PC-9 (cell line): ENCODE measurements at regions not wholly inside any gene's neighbourhood (a gene's known extent, or its start where the extent isn't known, plus 50 kb on each side); places are given as distances from the start of the nearest gene placed in this dataset.
"Not testable (repeated sequence)": the region's sequence is repeated elsewhere in the genome, so short reads cannot be mapped to it uniquely, and the experiment has no call there.

Experiments used
- BruUV-seq: library from RNA; stranded (reverse); fragments of 400-500 nt; replicated peaks from 2 replicates; lab custom pipeline; 2021; lab: Mats Ljungman, UMichigan
- CTCF ChIA-PET: fragments of 300-600 bp; sonication (Branson Sonifier 250); formaldehyde crosslinking; loops from one replicate; lab custom pipeline; 2022; ENCODE audit warnings: antibody characterized with exemption; lab: Charles Lee
- POLR2A ChIA-PET: fragments of 300-600 bp; sonication (Branson Sonifier 250); formaldehyde crosslinking; loops from one replicate; lab custom pipeline; 2022; ENCODE audit warnings: antibody characterized with exemption; ENCODE audit not compliant: unreplicated experiment; lab: Charles Lee
- DNase-seq, 2 experiments: peaks; one replicate each; pipeline versions ENCODE4 v3.0.0 to v3.0.0-alpha.2; 2015 to 2022; ENCODE audit warnings: mixed read lengths in 1 of 2
- H2AFZ ChIP-seq: fragments of 200-600 bp; sonication (generic); 2 replicates; pipeline ENCODE4 v1.8.1; 2017; ENCODE audit warnings: antibody characterized with exemption
- H3F3A ChIP-seq: fragments of 200-600 bp; sonication (generic); 2 replicates; pipeline ENCODE4 v1.8.1; 2017; ENCODE audit warnings: antibody characterized with exemption, mild to moderate bottlenecking, low read depth; ENCODE audit not compliant: insufficient read depth
- H3K27ac ChIP-seq: fragments of 200-600 bp; sonication (generic); 2 replicates; pipeline ENCODE4 v1.6.1; 2016; ENCODE audit warnings: mixed run types
- H3K27me3 ChIP-seq: fragments of 200-600 bp; sonication (generic); 2 replicates; pipeline ENCODE4 v1.6.1; 2016; ENCODE audit warnings: low read depth, mixed run types; ENCODE audit not compliant: insufficient read depth
- H3K36me3 ChIP-seq: fragments of 200-600 bp; sonication (generic); 2 replicates; pipeline ENCODE4 v1.6.1; 2016; ENCODE audit warnings: low read depth, mixed run types
- H3K4me1 ChIP-seq: fragments of 200-600 bp; sonication (generic); replicated peaks from 2 replicates; pipeline ENCODE4 v1.6.1; 2016; ENCODE audit warnings: mixed run types; ENCODE audit not compliant: insufficient read depth
- H3K4me2 ChIP-seq: fragments of 200-600 bp; sonication (generic); 2 replicates; pipeline ENCODE4 v1.6.1; 2017; ENCODE audit warnings: mixed run types
- H3K4me3 ChIP-seq: fragments of 200-600 bp; sonication (generic); 2 replicates; pipeline ENCODE4 v1.6.1; 2016; ENCODE audit warnings: mixed run types
- H3K79me2 ChIP-seq: fragments of 200-600 bp; sonication (generic); 2 replicates; pipeline ENCODE4 v1.6.1; 2017; ENCODE audit warnings: low read depth, mixed run types
- H3K9me2 ChIP-seq: fragments of 200-600 bp; sonication (generic); 2 replicates; pipeline ENCODE4 v1.8.1; 2017; ENCODE audit warnings: mild to moderate bottlenecking; ENCODE audit not compliant: insufficient read depth
- H3K9me3 ChIP-seq: fragments of 200-600 bp; sonication (generic); 2 replicates; pipeline ENCODE4 v1.8.1; 2016; ENCODE audit warnings: low read depth; ENCODE audit not compliant: insufficient read depth
- H4K20me1 ChIP-seq: fragments of 200-600 bp; sonication (generic); 2 replicates; pipeline ENCODE4 v1.8.1; 2017; ENCODE audit not compliant: insufficient read depth
- EZH2 ChIP-seq: fragments of 200-600 bp; sonication (generic); IDR thresholded peaks from 2 replicates; pipeline ENCODE4 v1.8.0; 2017; ENCODE audit warnings: antibody characterized with exemption, low read depth
- intact Hi-C: fragments of 100-400 bp; cut with micrococcal nuclease; formaldehyde crosslinking; loops from one replicate; pipeline ENCODE4 v1.10.0; 2022; ENCODE audit not compliant: unreplicated experiment
- TF ChIP-seq, protein P1 (sequence below): fragments of 200-600 bp; sonication (generic); conservative IDR thresholded peaks from 2 replicates; pipeline ENCODE4 v1.6.1; 2017; ENCODE audit warnings: mixed run types, antibody characterized with exemption, mild to moderate bottlenecking, moderate library complexity

- BruUV-seq: no TSS peak
- no peak for DNase-seq
- H3K4me3 ChIP-seq: no peak overlapping the region; the same call in 1 of the 2 replicates
- no peaks in the 10 kb centered on the region for H3K36me3 ChIP-seq
- no peaks in the 10 kb centered on the region for H3K9me2 ChIP-seq
- no peak overlapping the region for H3K4me2 ChIP-seq
- H4K20me1 ChIP-seq: no peaks in the 10 kb centered on the region
- no peak overlapping the region for H3K27ac ChIP-seq
- intact Hi-C loops: loop anchor here (2.0 kb wide), 1 partner anchor 364 kb away; no protein-coding TSS in a partner anchor
- no peak for TF ChIP-seq EZH2
- TF ChIP-seq, protein P1, sequence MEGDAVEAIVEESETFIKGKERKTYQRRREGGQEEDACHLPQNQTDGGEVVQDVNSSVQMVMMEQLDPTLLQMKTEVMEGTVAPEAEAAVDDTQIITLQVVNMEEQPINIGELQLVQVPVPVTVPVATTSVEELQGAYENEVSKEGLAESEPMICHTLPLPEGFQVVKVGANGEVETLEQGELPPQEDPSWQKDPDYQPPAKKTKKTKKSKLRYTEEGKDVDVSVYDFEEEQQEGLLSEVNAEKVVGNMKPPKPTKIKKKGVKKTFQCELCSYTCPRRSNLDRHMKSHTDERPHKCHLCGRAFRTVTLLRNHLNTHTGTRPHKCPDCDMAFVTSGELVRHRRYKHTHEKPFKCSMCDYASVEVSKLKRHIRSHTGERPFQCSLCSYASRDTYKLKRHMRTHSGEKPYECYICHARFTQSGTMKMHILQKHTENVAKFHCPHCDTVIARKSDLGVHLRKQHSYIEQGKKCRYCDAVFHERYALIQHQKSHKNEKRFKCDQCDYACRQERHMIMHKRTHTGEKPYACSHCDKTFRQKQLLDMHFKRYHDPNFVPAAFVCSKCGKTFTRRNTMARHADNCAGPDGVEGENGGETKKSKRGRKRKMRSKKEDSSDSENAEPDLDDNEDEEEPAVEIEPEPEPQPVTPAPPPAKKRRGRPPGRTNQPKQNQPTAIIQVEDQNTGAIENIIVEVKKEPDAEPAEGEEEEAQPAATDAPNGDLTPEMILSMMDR: no peak
- H3K79me2 ChIP-seq: no peaks in the 10 kb centered on the region
- no peaks in the 10 kb centered on the region for H3F3A ChIP-seq
- no peaks in the 10 kb centered on the region for H3K27me3 ChIP-seq
- H2AFZ ChIP-seq: no peak overlapping the region
- ChIA-PET CTCF (interaction anchor here (0.7 to 1.3 kb wide), 3 partner anchors 361 to 367 kb away, joined by 4 to 9 read pairs (median 6); partner anchors contain the start of gene ZNF782), POLR2A (interaction anchor here (0.6 kb wide), 1 partner anchor 363 kb away, joined by 5 read pairs; no protein-coding TSS in a partner anchor)
- H3K9me3 ChIP-seq: no peaks in the 10 kb centered on the region
- no peaks in the 10 kb centered on the region for H3K4me1 ChIP-seq
Observed at GRCh38 chr9:97220894-97221477, 86.5 kb upstream of the CCDC180 start.

DNA sequence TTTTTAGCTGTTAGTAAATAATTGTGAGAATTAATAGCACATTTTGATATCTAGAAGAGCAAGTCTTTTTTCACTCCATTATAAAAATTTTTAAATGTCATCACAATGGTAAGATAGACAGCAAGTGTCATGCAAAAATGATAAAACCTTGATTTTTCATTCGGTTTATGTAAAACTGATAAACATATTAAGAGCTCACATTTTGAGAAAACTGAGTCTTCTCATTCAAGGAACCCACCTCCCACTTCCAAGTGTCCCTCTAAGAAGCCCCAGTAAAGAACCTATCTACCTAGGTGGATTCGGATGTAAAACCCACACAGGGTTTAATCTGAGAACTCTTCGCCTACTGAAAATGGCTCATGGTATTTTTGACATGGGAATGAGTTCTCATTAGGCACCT lies 87.1 kb upstream of the CCDC180 start:
- H2AFZ ChIP-seq, H3K4me2 ChIP-seq, POLR2A ChIA-PET, H3K36me3 ChIP-seq, H3K27me3 ChIP-seq, H3K27ac ChIP-seq, H3K9me2 ChIP-seq, H3K4me1 ChIP-seq, BruUV-seq, H3K4me3 ChIP-seq, CTCF ChIA-PET, DNase-seq, H3F3A ChIP-seq, H3K9me3 ChIP-seq, H3K79me2 ChIP-seq, H4K20me1 ChIP-seq: not testable (repeated sequence)
- intact Hi-C loops: loop anchor here (2.0 kb wide), 1 partner anchor 364 kb away; no protein-coding TSS in a partner anchor

- H3K27me3 ChIP-seq, H2AFZ ChIP-seq, H3K9me2 ChIP-seq, H3F3A ChIP-seq, H3K4me3 ChIP-seq, H4K20me1 ChIP-seq, H3K4me2 ChIP-seq, H3K79me2 ChIP-seq, CTCF ChIA-PET, BruUV-seq, POLR2A ChIA-PET, DNase-seq, H3K36me3 ChIP-seq, H3K4me1 ChIP-seq, H3K27ac ChIP-seq, H3K9me3 ChIP-seq: not testable (repeated sequence)
- intact Hi-C loops: loop anchor here (2.0 kb wide), 1 partner anchor 363 kb away; no protein-coding TSS in a partner anchor
Observed at GRCh38 chr9:97219443-97220140, 87.9 kb upstream of the CCDC180 start.

- intact Hi-C loops, POLR2A ChIA-PET: not testable (repeated sequence)
Observed at GRCh38 chr9:97215127-97215526, 92.3 kb upstream of the CCDC180 start.

GRCh38 chr9:97214556-97214955 lies 92.9 kb upstream of the CCDC180 start:
- H3K4me2 ChIP-seq, POLR2A ChIA-PET, H3K27ac ChIP-seq, H3K4me1 ChIP-seq, BruUV-seq, CTCF ChIA-PET, H2AFZ ChIP-seq, H3K27me3 ChIP-seq, H3K36me3 ChIP-seq, DNase-seq, H3K4me3 ChIP-seq, intact Hi-C loops, H3F3A ChIP-seq, H3K79me2 ChIP-seq, H3K9me3 ChIP-seq, H4K20me1 ChIP-seq, H3K9me2 ChIP-seq: not testable (repeated sequence)

More at GRCh38 chr9:97215127-97215526, 92.3 kb upstream of the CCDC180 start:
- H3K9me3 ChIP-seq, H3K27me3 ChIP-seq, CTCF ChIA-PET, H2AFZ ChIP-seq, H3F3A ChIP-seq, H3K4me3 ChIP-seq, H3K4me1 ChIP-seq, BruUV-seq, H3K27ac ChIP-seq, DNase-seq, H3K36me3 ChIP-seq, H3K79me2 ChIP-seq, H4K20me1 ChIP-seq, H3K4me2 ChIP-seq, H3K9me2 ChIP-seq: not testable (repeated sequence)

DNA sequence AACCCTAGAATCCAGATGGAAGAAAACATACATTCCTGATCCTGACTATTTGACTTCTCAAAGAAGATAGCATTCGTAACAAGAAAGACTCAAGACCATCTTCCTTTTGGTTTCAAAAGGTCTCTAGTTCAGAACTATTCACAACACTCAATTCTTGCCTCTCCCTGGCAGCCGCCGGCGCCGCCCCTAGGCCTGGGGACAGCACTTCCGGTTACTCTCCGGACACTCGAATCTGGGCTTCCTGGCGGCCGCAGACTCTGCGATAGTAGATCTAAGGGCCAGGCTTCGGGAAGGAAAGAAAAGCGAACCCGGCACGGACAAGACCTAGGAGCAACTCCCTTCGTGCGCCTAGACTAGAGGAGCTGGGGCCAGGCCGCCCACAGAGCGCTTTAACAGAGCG lies 107.8 kb upstream of the CCDC180 start:
- H3K4me1 ChIP-seq, H3F3A ChIP-seq, H3K79me2 ChIP-seq, BruUV-seq, CTCF ChIA-PET, H4K20me1 ChIP-seq, POLR2A ChIA-PET, DNase-seq, H3K9me3 ChIP-seq, H3K9me2 ChIP-seq, H2AFZ ChIP-seq, H3K36me3 ChIP-seq, intact Hi-C loops, H3K27ac ChIP-seq, H3K4me3 ChIP-seq, H3K4me2 ChIP-seq, H3K27me3 ChIP-seq: not testable (repeated sequence)
